Kidney (tissue), 13 donors: ENCODE measurements at regions not wholly inside any gene's neighbourhood (a gene's known extent, or its start where the extent isn't known, plus 50 kb on each side); places are given as distances from the start of the nearest gene placed in this dataset.

Experiments used
- DNase-seq, 5 donors: peaks; one replicate each; pipeline ENCODE4 v3.0.0-alpha.2; 2013 to 2020
- FAIRE-seq: peaks from 2 replicates; lab custom pipeline; 2012; peaks lifted over from hg19 to GRCh38; lab: Jason Lieb, UNC
- H3K27ac ChIP-seq, 2 donors: one replicate each; pipeline ENCODE4 v1.7.0; 2013; ENCODE audit warnings: low read depth in 2 of 2, low read length in 2 of 2, inconsistent platforms in 1 of 2
- H3K27me3 ChIP-seq: one replicate; pipeline ENCODE4 v1.7.1; 2013; ENCODE audit warnings: low read length, inconsistent platforms; ENCODE audit not compliant: control insufficient read depth, insufficient read depth
- H3K36me3 ChIP-seq, 3 donors: one replicate each; pipeline versions ENCODE4 v1.7.0 to v1.7.1; 2013; ENCODE audit warnings: low read length in 3 of 3, control low read depth in 1 of 3, inconsistent platforms in 1 of 3; ENCODE audit not compliant: insufficient read depth in 3 of 3, control insufficient read depth in 2 of 3
- H3K4me1 ChIP-seq, 3 donors: one replicate each; pipeline versions ENCODE4 v1.7.0 to v1.7.1; 2013; ENCODE audit warnings: low read length in 3 of 3, inconsistent platforms in 1 of 3, low read depth in 1 of 3; ENCODE audit not compliant: control insufficient read depth in 2 of 3, insufficient read depth in 2 of 3
- H3K4me3 ChIP-seq, 3 donors: one replicate each; pipeline versions ENCODE4 v1.7.0 to v1.8.1; 2013; ENCODE audit warnings: low read length in 3 of 3, control low read depth in 1 of 3, inconsistent platforms in 1 of 3
- H3K9ac ChIP-seq, 3 donors: one replicate each; pipeline versions ENCODE4 v1.7.0 to v1.7.1; 2013; ENCODE audit warnings: low read length in 3 of 3, control low read depth in 1 of 3, inconsistent platforms in 1 of 3
- H3K9me3 ChIP-seq, 3 donors: one replicate each; pipeline versions ENCODE4 v1.7.0 to v1.7.1; 2013; ENCODE audit warnings: low read length in 3 of 3, control low read depth in 1 of 3, inconsistent platforms in 1 of 3; ENCODE audit not compliant: control insufficient read depth in 2 of 3, insufficient read depth in 1 of 3
- CTCF ChIP-seq: IDR thresholded peaks from 3 replicates; pipeline ENCODE4 v1.5.1; 2012; ENCODE audit warnings: mild to moderate bottlenecking, moderate library complexity, borderline replicate concordance; ENCODE audit not compliant: insufficient read depth; ENCODE audit errors: extremely low read depth
- intact Hi-C: fragments of 100-400 bp; cut with DNase I; formaldehyde crosslinking; loops from one replicate; pipeline ENCODE4 v1.11.1; 2022
- donor health status: control.
- donor health status: control.
- donor health status: control.
- donor health status: control.
- donor health status: control.
- donor health status: DM: yes; HTN: yes; CAD: no.
- donor health status: Normal renal cell carcinoma (clear cell type).

- intact Hi-C loops, result no loop called here
- Histone ChIP-seq H3K9ac (no peak overlapping the region), H3K27ac (peak overlapping the region in 1 of 2 donors; percentile 5), H3K36me3 (no peaks in the 10 kb centered on the region), H3K4me3 (no peak overlapping the region), H3K9me3 (no peaks in the 10 kb centered on the region), H3K27me3 (no peaks in the 10 kb centered on the region), H3K4me1 (no peaks in the 10 kb centered on the region)
- DNase-seq, result peak in 1 of 5 donors; percentile 12
- TF ChIP-seq CTCF, result no peak
- no peak for FAIRE-seq
Observed at GRCh38 chr3:155019575-155019974, 60.5 kb upstream of the MME start.

GRCh38 chr3:155018621-155019330 lies 61.3 kb upstream of the MME start:
- no peak overlapping the region for H3K9ac ChIP-seq
- FAIRE-seq (no peak), DNase-seq (no peak)
- no peaks in the 10 kb centered on the region for H3K36me3 ChIP-seq
- no peaks in the 10 kb centered on the region for H3K4me1 ChIP-seq
- H3K27me3 ChIP-seq, result no peaks in the 10 kb centered on the region
- H3K9me3 ChIP-seq, result no peaks in the 10 kb centered on the region
- TF ChIP-seq CTCF, result no peak
- H3K4me3 ChIP-seq, result no peak overlapping the region
- intact Hi-C loops, result no loop called here
- no peak overlapping the region for H3K27ac ChIP-seq

- H3K9ac ChIP-seq, result no peak overlapping the region
- H3K9me3 ChIP-seq, result no peaks in the 10 kb centered on the region
- intact Hi-C loops, result no loop called here
- H3K36me3 ChIP-seq, result no peaks in the 10 kb centered on the region
- H3K4me3 ChIP-seq, result no peak overlapping the region
- H3K4me1 ChIP-seq, result no peaks in the 10 kb centered on the region
- DNase-seq (no peak), FAIRE-seq (no peak)
- H3K27ac ChIP-seq, result no peak overlapping the region
- no peaks in the 10 kb centered on the region for H3K27me3 ChIP-seq
- no peak for TF ChIP-seq CTCF
Observed at GRCh38 chr3:155015776-155016436, 64.2 kb upstream of the MME start.
